ENCODE measurements at regions not wholly inside any gene's neighbourhood (a gene's known extent, or its start where the extent isn't known, plus 50 kb on each side); places are given as distances from the start of the nearest gene placed in this dataset.

- intact Hi-C loops (cut with DNase I; ENCODE audit: low total_unique reads) = loop anchor here (10.0 kb wide), 1 partner anchor 171 kb away; no protein-coding TSS in a partner anchor
- Histone ChIP-seq H3K9me3 (no peaks in the 10 kb centered on the region), H3K36me3 (no peaks in the 10 kb centered on the region), H3K4me1 (peaks cover 0 to 7% (median 0%) of the 10 kb centered on the region in 4 donors), H3K4me3 (no peak overlapping the region), H3K27me3 (no peaks in the 10 kb centered on the region), H3K27ac (no peak overlapping the region)
- TF ChIP-seq EP300 (IDR thresholded peaks at IDR 0.05; ENCODE audit: low read depth) = no peak
- TF ChIP-seq CTCF (IDR thresholded peaks at IDR 0.05) = no peak
- TF ChIP-seq POLR2A (IDR thresholded peaks at IDR 0.05) = no peak
- no peak for TF ChIP-seq POLR2AphosphoS5 (IDR thresholded peaks at IDR 0.05)
- no peak for DNase-seq
- in situ Hi-C loops (cut with MboI; ENCODE audit: low pct_ligation_motif_present in 1 of 4, low pct_unique_long_range_greater_than_20kb in 1 of 4, low sequenced_read_pairs in 3 of 4) = no loop called here
- 85 to 94% methylated on average over 4 to 5 of the region's 5 CpGs for WGBS, 2 donors (ENCODE audit: low coverage in 1 of 2)
These were observed 317.5 kb downstream of the SFMBT2 start for GRCh38 chr10:7093368-7093767.

DNA sequence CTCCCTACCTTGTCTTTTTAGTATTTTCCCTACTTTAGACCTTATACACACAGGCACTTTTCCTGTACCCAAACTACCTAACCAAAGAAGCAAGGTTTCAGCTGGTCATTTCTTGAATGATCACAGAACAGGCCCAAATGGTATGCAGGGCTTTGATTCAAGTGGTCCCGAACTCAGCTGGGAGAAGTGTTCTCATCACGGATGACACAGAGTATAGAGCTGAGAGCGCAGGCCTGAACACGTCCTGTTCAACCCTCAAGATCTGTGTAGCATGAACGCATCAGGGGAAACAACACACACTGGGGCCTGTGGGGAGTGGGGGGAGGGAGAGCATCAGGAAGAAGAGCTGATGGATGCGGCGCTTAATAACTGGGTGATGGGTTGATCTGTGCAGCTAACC, 318.2 kb downstream of the SFMBT2 start:
- intact Hi-C loops (cut with DNase I; ENCODE audit: low total_unique reads) (loop anchor here (10.0 kb wide), 1 partner anchor 172 kb away; no protein-coding TSS in a partner anchor), in situ Hi-C loops (cut with MboI; ENCODE audit: low pct_ligation_motif_present in 1 of 4, low pct_unique_long_range_greater_than_20kb in 1 of 4, low sequenced_read_pairs in 3 of 4) (no loop called here)
- 94 to 98% methylated on average over 7 of the region's 7 CpGs for WGBS, 2 donors (ENCODE audit: low coverage in 1 of 2)
- H3K36me3 ChIP-seq = no peaks in the 10 kb centered on the region
- DNase-seq = no peak
- H3K27ac ChIP-seq = no peak overlapping the region
- H3K27me3 ChIP-seq = no peaks in the 10 kb centered on the region
- no peak overlapping the region for H3K4me3 ChIP-seq
- H3K9me3 ChIP-seq = no peaks in the 10 kb centered on the region
- TF ChIP-seq EP300 (IDR thresholded peaks at IDR 0.05; ENCODE audit: low read depth) (no peak), POLR2A (IDR thresholded peaks at IDR 0.05) (no peak)
- H3K4me1 ChIP-seq = peaks cover 0 to 7% (median 0%) of the 10 kb centered on the region in 4 donors

DNA sequence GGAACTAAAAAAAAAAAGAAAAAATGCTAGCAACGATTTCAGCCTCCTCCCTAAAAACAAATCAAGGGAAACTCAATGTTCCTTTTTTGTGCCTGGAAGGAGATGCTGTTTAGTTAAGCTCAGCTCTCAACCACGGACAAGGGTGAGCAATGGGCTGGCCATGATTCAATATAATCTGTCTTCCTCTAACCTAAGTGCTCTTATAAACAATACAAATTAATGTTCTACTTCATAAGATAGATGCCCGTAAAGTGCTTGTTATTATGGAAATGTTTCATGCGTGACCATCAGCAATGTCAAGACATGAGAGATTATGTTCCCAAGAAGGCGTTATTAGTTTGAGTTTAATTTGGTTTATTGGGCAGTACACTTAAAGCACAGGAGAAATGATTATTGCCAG, 320.3 kb downstream of the SFMBT2 start:
- no peaks in the 10 kb centered on the region for H3K27me3 ChIP-seq
- intact Hi-C loops (cut with DNase I; ENCODE audit: low total_unique reads) (loop anchor here (10.0 kb wide), 1 partner anchor 174 kb away; no protein-coding TSS in a partner anchor), in situ Hi-C loops (cut with MboI; ENCODE audit: low pct_ligation_motif_present in 1 of 4, low pct_unique_long_range_greater_than_20kb in 1 of 4, low sequenced_read_pairs in 3 of 4) (no loop called here)
- no peaks in the 10 kb centered on the region for H3K36me3 ChIP-seq
- DNase-seq = no peak
- TF ChIP-seq POLR2A (IDR thresholded peaks at IDR 0.05) (no peak), EP300 (IDR thresholded peaks at IDR 0.05; ENCODE audit: low read depth) (peak; percentile 12), POLR2AphosphoS5 (IDR thresholded peaks at IDR 0.05) (peak; percentile 40 to 79 (median 64))
- H3K9me3 ChIP-seq = no peaks in the 10 kb centered on the region
- H3K27ac ChIP-seq = peak overlapping the region; percentile 16 to 59 (median 39)
- H3K4me1 ChIP-seq = peaks cover 0 to 7% (median 0%) of the 10 kb centered on the region in 4 donors
- 50% methylated on average over 5 of the region's 5 CpGs for WGBS, 2 donors (ENCODE audit: low coverage in 1 of 2)
- no peak overlapping the region for H3K4me3 ChIP-seq

DNA sequence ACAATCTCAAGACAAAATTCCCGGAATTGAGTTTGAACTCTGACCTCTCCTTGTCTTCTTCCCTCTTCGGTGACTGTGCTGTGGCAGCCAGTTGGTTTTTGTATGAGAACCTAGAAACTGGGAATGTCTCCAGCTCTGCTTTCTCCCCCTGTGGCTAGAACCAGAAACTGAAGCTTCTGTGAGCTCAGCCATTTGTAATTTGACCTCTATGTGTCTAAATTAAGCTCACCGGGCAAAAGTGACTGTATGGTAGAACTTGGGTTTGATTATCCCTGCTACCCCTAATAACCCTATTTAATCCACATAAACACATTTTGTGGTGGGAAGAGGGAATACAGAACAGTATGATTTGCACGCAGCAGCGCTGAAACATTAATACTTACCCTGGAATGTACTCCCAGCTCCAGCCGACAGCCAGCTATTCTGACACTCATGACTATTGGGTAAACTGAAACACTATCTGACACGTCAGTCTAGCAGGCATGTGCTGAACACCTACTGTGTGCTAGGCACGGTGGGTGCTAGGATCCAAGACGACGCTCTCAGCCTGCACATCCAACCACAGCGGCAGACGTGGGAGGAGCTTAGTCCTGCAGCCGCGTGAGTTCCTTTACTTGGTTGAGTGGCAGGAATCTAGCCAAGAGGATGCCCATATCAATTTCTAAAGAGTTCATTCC, 324.8 kb downstream of the SFMBT2 start:
- intact Hi-C loops (cut with DNase I; ENCODE audit: low total_unique reads) (no loop called here), in situ Hi-C loops (cut with MboI; ENCODE audit: low pct_ligation_motif_present in 1 of 4, low pct_unique_long_range_greater_than_20kb in 1 of 4, low sequenced_read_pairs in 3 of 4) (no loop called here)
- TF ChIP-seq CTCF (IDR thresholded peaks at IDR 0.05) (peak in 1 of 5 experiments; percentile 9), EP300 (IDR thresholded peaks at IDR 0.05; ENCODE audit: low read depth) (no peak), POLR2A (IDR thresholded peaks at IDR 0.05) (no peak), POLR2AphosphoS5 (IDR thresholded peaks at IDR 0.05) (no peak)
- Histone ChIP-seq H3K4me1 (peaks cover 0 to 7% (median 0%) of the 10 kb centered on the region in 4 donors), H3K27me3 (no peaks in the 10 kb centered on the region), H3K36me3 (no peaks in the 10 kb centered on the region), H3K4me3 (no peak overlapping the region), H3K9me3 (no peaks in the 10 kb centered on the region), H3K27ac (peak overlapping the region in 3 of 4 donors; percentile 21 to 43 (median 40))
- DNase-seq = no peak
- 59 to 78% methylated on average over 6 to 14 of the region's 14 CpGs for WGBS, 2 donors (ENCODE audit: low coverage in 1 of 2)

DNA sequence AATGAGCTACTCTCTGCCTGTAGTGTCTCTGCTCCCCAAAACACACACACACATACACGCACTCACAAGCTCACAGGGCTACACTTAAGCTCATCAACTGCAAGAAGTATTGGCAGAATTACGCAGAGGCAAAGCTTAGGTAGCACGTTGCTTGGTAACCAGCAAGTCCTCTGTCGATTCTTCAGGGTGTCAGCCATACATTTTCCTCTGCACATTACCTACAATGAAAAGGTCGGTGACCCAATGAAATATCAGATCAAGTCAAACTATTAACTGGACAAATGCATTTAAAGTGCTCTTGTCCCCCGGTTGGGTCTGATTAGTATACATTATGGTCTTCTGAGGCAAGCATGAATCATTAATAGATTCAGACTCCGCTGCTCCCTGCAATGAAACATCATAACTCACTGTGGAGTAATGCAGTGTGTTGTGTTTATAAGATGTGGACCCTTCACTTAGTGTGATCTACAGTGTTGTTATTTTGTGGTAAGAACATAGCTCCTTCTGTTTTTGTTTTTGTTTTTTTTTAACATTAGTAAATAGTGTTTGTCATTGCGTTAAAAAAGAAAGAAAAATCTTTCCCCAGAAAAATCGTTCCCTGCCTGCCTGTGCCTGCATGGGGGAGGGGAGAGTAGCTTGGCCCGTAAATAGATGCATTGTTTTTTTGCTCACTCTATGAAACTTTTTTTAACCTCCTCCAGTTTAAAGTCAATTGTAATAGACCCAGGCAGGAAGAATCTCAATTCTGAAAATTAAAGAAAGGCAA, 325.5 kb downstream of the SFMBT2 start:
- H3K4me1 ChIP-seq = peaks cover 0 to 7% (median 0%) of the 10 kb centered on the region in 4 donors
- TF ChIP-seq POLR2AphosphoS5 (IDR thresholded peaks at IDR 0.05) (no peak), EP300 (IDR thresholded peaks at IDR 0.05; ENCODE audit: low read depth) (no peak), CTCF (IDR thresholded peaks at IDR 0.05) (no peak), POLR2A (IDR thresholded peaks at IDR 0.05) (no peak)
- no peaks in the 10 kb centered on the region for H3K27me3 ChIP-seq
- intact Hi-C loops (cut with DNase I; ENCODE audit: low total_unique reads) (no loop called here), in situ Hi-C loops (cut with MboI; ENCODE audit: low pct_ligation_motif_present in 1 of 4, low pct_unique_long_range_greater_than_20kb in 1 of 4, low sequenced_read_pairs in 3 of 4) (no loop called here)
- H3K36me3 ChIP-seq = no peaks in the 10 kb centered on the region
- 48 to 49% methylated on average over 4 to 10 of the region's 10 CpGs for WGBS, 2 donors (ENCODE audit: low coverage in 1 of 2)
- peak overlapping the region in 3 of 4 donors; percentile 39 to 43 (median 40) for H3K27ac ChIP-seq
- H3K4me3 ChIP-seq = no peak overlapping the region
- no peak for DNase-seq
- H3K9me3 ChIP-seq = no peaks in the 10 kb centered on the region

Measured in transverse colon (tissue), 4 donors.